ENCODE measurements at regions not wholly inside any gene's neighbourhood (a gene's known extent, or its start where the extent isn't known, plus 50 kb on each side); places are given as distances from the start of the nearest gene placed in this dataset.

- no peak for TF ChIP-seq CTCF (IDR thresholded peaks at IDR 0.05; ENCODE audit: insufficient read depth, low read length, severe bottlenecking)
- DNase-seq (ENCODE audit: low read depth) (no peak), FAIRE-seq (no peak)
- Histone ChIP-seq H3K36me3 (ENCODE audit: control insufficient read depth, insufficient read depth, low read length) (no peaks in the 10 kb centered on the region), H3K27me3 (ENCODE audit: control insufficient read depth, insufficient read depth, low read length) (no peaks in the 10 kb centered on the region), H3K4me3 (ENCODE audit: low read depth, low read length) (no peak overlapping the region)
Measured at GRCh38 chr16:35906440-35906839, 2447.0 kb downstream of the TP53TG3F start.

GRCh38 chr16:35908152-35908551 lies 2448.7 kb downstream of the TP53TG3F start:
- Histone ChIP-seq H3K36me3 (ENCODE audit: control insufficient read depth, insufficient read depth, low read length) (no peaks in the 10 kb centered on the region), H3K27me3 (ENCODE audit: control insufficient read depth, insufficient read depth, low read length) (no peaks in the 10 kb centered on the region), H3K4me3 (ENCODE audit: low read depth, low read length) (no peak overlapping the region)
- no peak for TF ChIP-seq CTCF (IDR thresholded peaks at IDR 0.05; ENCODE audit: insufficient read depth, low read length, severe bottlenecking)
- DNase-seq (ENCODE audit: low read depth) (no peak), FAIRE-seq (no peak)

GRCh38 chr16:35908942-35909341 lies 2449.5 kb downstream of the TP53TG3F start:
- no peak overlapping the region for H3K4me3 ChIP-seq (ENCODE audit: low read depth, low read length)
- no peaks in the 10 kb centered on the region for H3K36me3 ChIP-seq (ENCODE audit: control insufficient read depth, insufficient read depth, low read length)
- TF ChIP-seq CTCF (IDR thresholded peaks at IDR 0.05; ENCODE audit: insufficient read depth, low read length, severe bottlenecking) = no peak
- no peaks in the 10 kb centered on the region for H3K27me3 ChIP-seq (ENCODE audit: control insufficient read depth, insufficient read depth, low read length)
- no peak for DNase-seq (ENCODE audit: low read depth)
- FAIRE-seq = no peak

- H3K4me3 ChIP-seq (ENCODE audit: low read depth, low read length) = no peak overlapping the region
- FAIRE-seq = peak; percentile 62
- H3K27me3 ChIP-seq (ENCODE audit: control insufficient read depth, insufficient read depth, low read length) = no peaks in the 10 kb centered on the region
Measured at GRCh38 chr16:35909351-35909954, 2450.0 kb downstream of the TP53TG3F start.

GRCh38 chr16:35910409-35910808 lies 2451.0 kb downstream of the TP53TG3F start:
- no peak for FAIRE-seq
- no peak for DNase-seq (ENCODE audit: low read depth)
- no peaks in the 10 kb centered on the region for H3K27me3 ChIP-seq (ENCODE audit: control insufficient read depth, insufficient read depth, low read length)
- no peak overlapping the region for H3K4me3 ChIP-seq (ENCODE audit: low read depth, low read length)
- H3K36me3 ChIP-seq (ENCODE audit: control insufficient read depth, insufficient read depth, low read length) = no peaks in the 10 kb centered on the region
- no peak for TF ChIP-seq CTCF (IDR thresholded peaks at IDR 0.05; ENCODE audit: insufficient read depth, low read length, severe bottlenecking)

More at GRCh38 chr16:35909351-35909954, 2450.0 kb downstream of the TP53TG3F start:
- no peak for DNase-seq (ENCODE audit: low read depth)
- H3K36me3 ChIP-seq (ENCODE audit: control insufficient read depth, insufficient read depth, low read length) = no peaks in the 10 kb centered on the region
- no peak for TF ChIP-seq CTCF (IDR thresholded peaks at IDR 0.05; ENCODE audit: insufficient read depth, low read length, severe bottlenecking)

- H3K4me3 ChIP-seq (ENCODE audit: low read depth, low read length) = no peak overlapping the region
- no peak for FAIRE-seq
- H3K36me3 ChIP-seq (ENCODE audit: control insufficient read depth, insufficient read depth, low read length) = no peaks in the 10 kb centered on the region
- H3K27me3 ChIP-seq (ENCODE audit: control insufficient read depth, insufficient read depth, low read length) = no peaks in the 10 kb centered on the region
- TF ChIP-seq CTCF (IDR thresholded peaks at IDR 0.05; ENCODE audit: insufficient read depth, low read length, severe bottlenecking) = no peak
- DNase-seq (ENCODE audit: low read depth) = no peak
Measured at GRCh38 chr16:35911899-35912298, 2452.5 kb downstream of the TP53TG3F start.
